Osteocyte (in vitro differentiated cells): ENCODE measurements at regions not wholly inside any gene's neighbourhood (a gene's known extent, or its start where the extent isn't known, plus 50 kb on each side); places are given as distances from the start of the nearest gene placed in this dataset.
"Not testable (repeated sequence)": the region's sequence is repeated elsewhere in the genome, so short reads cannot be mapped to it uniquely, and the experiment has no call there.

Source experiments
- DNase-seq: peaks from one replicate; pipeline ENCODE4 v3.0.0; 2021; ENCODE audit warnings: mixed read lengths; ENCODE audit not compliant: unreplicated experiment; ENCODE audit errors: extremely low spot score
- H3K27ac Mint-ChIP-seq: one replicate; pipeline ENCODE4 v1.8.0; 2021; ENCODE audit warnings: mild to moderate bottlenecking, mixed read lengths; ENCODE audit not compliant: unreplicated experiment
- H3K27me3 Mint-ChIP-seq: one replicate; pipeline ENCODE4 v1.8.0; 2021; ENCODE audit warnings: mixed read lengths; ENCODE audit not compliant: unreplicated experiment
- H3K36me3 Mint-ChIP-seq: one replicate; pipeline ENCODE4 v1.8.0; 2021; ENCODE audit warnings: mixed read lengths; ENCODE audit not compliant: unreplicated experiment
- H3K4me1 Mint-ChIP-seq: one replicate; pipeline ENCODE4 v1.8.0; 2021; ENCODE audit warnings: mixed read lengths; ENCODE audit not compliant: unreplicated experiment
- H3K4me3 Mint-ChIP-seq: one replicate; pipeline ENCODE4 v1.8.0; 2021; ENCODE audit warnings: mild to moderate bottlenecking, moderate library complexity, mixed read lengths; ENCODE audit not compliant: unreplicated experiment
- H3K9me3 Mint-ChIP-seq: one replicate; pipeline ENCODE4 v1.8.0; 2021; ENCODE audit warnings: mixed read lengths; ENCODE audit not compliant: unreplicated experiment
- CTCF ChIP-seq: fragments of 200-600 bp; sonication (generic); IDR thresholded peaks from 2 replicates; pipeline ENCODE4 v1.5.0; 2021; ENCODE audit warnings: antibody characterized with exemption, mild to moderate bottlenecking, moderate library complexity

GRCh38 chr4:19473569-19473968, 778.1 kb upstream of the SLIT2 start:
- Mint-ChIP-seq H3K27me3 (no peaks in the 10 kb centered on the region), H3K9me3 (peaks cover 10% of the 10 kb centered on the region), H3K4me3 (no peak overlapping the region), H3K27ac (no peak overlapping the region), H3K36me3 (no peaks in the 10 kb centered on the region), H3K4me1 (no peaks in the 10 kb centered on the region)
- no peak for DNase-seq
- no peak for TF ChIP-seq CTCF

DNA sequence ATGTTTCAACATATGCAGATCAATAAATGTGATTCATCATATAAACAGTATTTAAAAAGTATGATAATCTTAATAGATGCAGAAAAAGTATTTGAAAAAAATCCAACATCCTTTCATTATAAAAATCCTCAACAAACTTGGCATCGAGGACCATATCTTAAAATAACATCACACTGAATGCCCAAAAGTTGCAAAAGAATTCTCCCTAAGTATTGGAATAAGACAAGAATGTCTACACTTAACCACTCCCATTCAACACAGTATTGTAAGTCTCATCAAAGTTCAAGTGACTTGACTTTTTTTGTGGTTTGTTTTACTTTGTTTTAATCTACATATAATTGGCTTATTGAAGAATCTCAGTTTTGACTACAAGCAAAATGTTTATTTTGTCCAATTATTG, 779.0 kb upstream of the SLIT2 start:
- no peak for TF ChIP-seq CTCF
- no peaks in the 10 kb centered on the region for H3K36me3 Mint-ChIP-seq
- H3K4me3 Mint-ChIP-seq: no peak overlapping the region
- peaks cover 10% of the 10 kb centered on the region for H3K9me3 Mint-ChIP-seq
- H3K4me1 Mint-ChIP-seq: no peaks in the 10 kb centered on the region
- no peak for DNase-seq
- H3K27me3 Mint-ChIP-seq: no peaks in the 10 kb centered on the region
- no peak overlapping the region for H3K27ac Mint-ChIP-seq

DNA sequence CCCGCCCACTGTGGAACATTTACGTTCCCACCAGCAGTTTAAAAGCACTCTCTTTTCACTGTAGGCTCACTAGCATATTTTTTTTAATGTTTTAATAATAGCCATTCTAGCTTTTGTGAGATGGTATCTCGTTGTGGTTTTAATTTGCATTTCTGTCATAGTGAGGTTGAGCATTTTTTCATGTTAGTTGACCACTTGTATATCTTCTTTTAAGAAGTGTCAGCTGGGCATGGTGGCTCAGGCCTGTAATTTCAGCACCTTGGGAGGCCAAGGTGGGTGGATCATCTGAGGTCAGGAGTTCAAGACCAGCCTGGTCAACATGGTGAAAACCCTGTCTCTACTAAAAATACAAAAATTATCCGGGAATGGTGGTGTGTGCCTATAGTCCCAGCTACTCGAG, 781.7 kb upstream of the SLIT2 start:
- H3K36me3 Mint-ChIP-seq, H3K27me3 Mint-ChIP-seq, H3K4me1 Mint-ChIP-seq, H3K27ac Mint-ChIP-seq, H3K4me3 Mint-ChIP-seq, DNase-seq: not testable (repeated sequence)
- peaks cover 10% of the 10 kb centered on the region for H3K9me3 Mint-ChIP-seq

DNA sequence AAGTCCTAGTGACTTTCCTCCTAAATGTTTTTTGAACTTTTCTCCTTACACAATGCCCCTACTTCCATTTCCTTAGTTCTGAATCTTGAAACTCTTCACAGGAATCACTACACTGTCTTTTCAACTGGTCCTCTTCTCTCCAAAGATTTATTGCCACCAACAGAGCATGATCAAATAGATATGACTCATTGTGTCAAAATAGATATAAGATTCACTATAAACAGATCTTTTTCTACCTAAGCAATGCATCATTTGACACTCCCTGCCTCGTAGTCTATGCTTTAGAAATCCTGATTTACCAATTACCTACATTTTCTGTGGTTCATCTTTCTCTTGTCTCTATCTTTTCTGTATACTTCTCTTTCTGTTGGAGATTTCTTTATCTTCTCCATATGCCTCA, 789.6 kb upstream of the SLIT2 start:
- Mint-ChIP-seq H3K36me3 (no peaks in the 10 kb centered on the region), H3K27ac (no peak overlapping the region), H3K9me3 (peaks cover 4% of the 10 kb centered on the region), H3K4me3 (no peak overlapping the region), H3K27me3 (no peaks in the 10 kb centered on the region), H3K4me1 (no peaks in the 10 kb centered on the region)
- TF ChIP-seq CTCF: no peak
- DNase-seq: no peak

- peaks cover 10% of the 10 kb centered on the region for H3K9me3 Mint-ChIP-seq
- TF ChIP-seq CTCF: no peak
- no peak overlapping the region for H3K4me3 Mint-ChIP-seq
- no peaks in the 10 kb centered on the region for H3K36me3 Mint-ChIP-seq
- no peak overlapping the region for H3K27ac Mint-ChIP-seq
- no peaks in the 10 kb centered on the region for H3K27me3 Mint-ChIP-seq
- no peaks in the 10 kb centered on the region for H3K4me1 Mint-ChIP-seq
- DNase-seq: no peak
These were observed 795.7 kb upstream of the SLIT2 start for GRCh38 chr4:19455850-19456602.
